ENCODE measurements at regions not wholly inside any gene's neighbourhood (a gene's known extent, or its start where the extent isn't known, plus 50 kb on each side); places are given as distances from the start of the nearest gene placed in this dataset.

DNA sequence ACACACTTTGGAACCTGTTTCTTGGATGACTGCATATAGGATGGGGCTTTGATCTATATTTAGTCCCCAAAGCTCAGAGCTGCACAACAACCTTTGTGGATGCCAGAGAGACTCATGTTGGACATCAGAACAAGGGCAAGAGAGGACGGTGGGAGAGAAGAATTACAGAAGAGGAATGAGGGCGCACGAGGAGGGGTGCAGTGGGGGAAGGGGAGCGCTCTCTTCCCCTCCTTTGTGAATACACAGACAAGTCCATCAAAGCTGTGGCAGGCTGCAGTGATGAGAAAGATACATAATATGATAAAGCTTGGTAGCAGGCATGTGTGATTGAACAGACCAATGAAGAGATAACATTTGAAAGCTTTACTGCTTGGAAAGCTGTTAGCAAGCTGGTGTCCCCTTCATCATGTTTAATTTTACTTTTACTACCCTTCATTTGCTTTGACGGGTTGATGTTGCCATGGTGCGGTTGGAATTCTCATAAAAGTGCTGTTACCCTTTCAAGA, 857.8 kb downstream of the KCNMA1 start:
- Histone ChIP-seq H3K4me3 (no peak overlapping the region), H3K27ac (peak overlapping the region in 1 of 2 donors; percentile 46), H3K9me3 (peaks cover 0 to 5% of the 10 kb centered on the region in 2 donors), H3K36me3 (no peaks in the 10 kb centered on the region), H3K4me1 (peaks cover 0 to 7% of the 10 kb centered on the region in 2 donors), H3K27me3 (no peaks in the 10 kb centered on the region)
- intact Hi-C loops (cut with DNase I): no loop called here
- DNase-seq (ENCODE audit: low spot score in 2 of 2): no peak
- TF ChIP-seq CTCF (IDR thresholded peaks at IDR 0.05): no peak

- intact Hi-C loops (cut with DNase I): no loop called here
- no peak overlapping the region for H3K4me3 ChIP-seq
- no peaks in the 10 kb centered on the region for H3K27me3 ChIP-seq
- peak in 2 of 3 experiments; percentile 11 to 31 for TF ChIP-seq CTCF (IDR thresholded peaks at IDR 0.05)
- no peak for DNase-seq (ENCODE audit: low spot score in 2 of 2)
- H3K4me1 ChIP-seq: peaks cover 0 to 7% of the 10 kb centered on the region in 2 donors
- peak overlapping the region in 1 of 2 donors; percentile 46 for H3K27ac ChIP-seq
- no peaks in the 10 kb centered on the region for H3K36me3 ChIP-seq
- H3K9me3 ChIP-seq: peaks cover 0 to 5% of the 10 kb centered on the region in 2 donors
Observed at GRCh38 chr10:76778914-76779795, 858.5 kb downstream of the KCNMA1 start.

DNA sequence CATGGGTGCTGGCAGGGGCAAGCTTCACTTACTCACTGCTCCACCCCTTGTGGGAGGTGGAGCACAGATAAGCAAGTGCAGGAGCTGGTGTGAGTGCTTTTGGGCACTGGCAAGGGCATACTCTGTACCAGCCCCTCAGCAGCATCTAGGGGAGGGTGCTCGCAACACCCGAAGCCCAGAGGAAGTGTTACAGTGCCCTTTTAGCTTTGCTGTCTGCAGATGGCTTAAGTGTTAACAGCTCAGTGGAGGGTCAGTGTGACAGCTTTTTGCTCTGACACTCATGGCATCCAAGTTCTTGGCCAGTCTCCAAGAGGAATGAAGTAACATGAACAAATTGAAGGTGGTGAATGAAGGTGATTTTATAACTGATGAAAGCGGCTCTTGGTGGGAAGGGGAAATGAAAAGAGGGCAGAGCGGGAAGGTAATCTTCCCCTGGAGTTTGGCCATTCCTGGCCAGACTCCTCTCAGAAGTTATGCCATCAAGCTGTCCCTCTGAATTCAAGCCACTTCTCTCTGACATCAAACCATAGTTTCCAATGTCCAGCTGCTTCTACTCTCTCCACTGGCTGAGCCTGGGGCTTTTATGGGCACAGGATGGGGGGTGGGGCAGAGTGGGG, 862.5 kb downstream of the KCNMA1 start:
- no peak for DNase-seq (ENCODE audit: low spot score in 2 of 2)
- Histone ChIP-seq H3K4me1 (peaks cover 0 to 7% of the 10 kb centered on the region in 2 donors), H3K9me3 (no peaks in the 10 kb centered on the region), H3K27me3 (no peaks in the 10 kb centered on the region), H3K36me3 (no peaks in the 10 kb centered on the region), H3K27ac (no peak overlapping the region), H3K4me3 (no peak overlapping the region)
- no peak for TF ChIP-seq CTCF (IDR thresholded peaks at IDR 0.05)
- intact Hi-C loops (cut with DNase I): no loop called here

DNA sequence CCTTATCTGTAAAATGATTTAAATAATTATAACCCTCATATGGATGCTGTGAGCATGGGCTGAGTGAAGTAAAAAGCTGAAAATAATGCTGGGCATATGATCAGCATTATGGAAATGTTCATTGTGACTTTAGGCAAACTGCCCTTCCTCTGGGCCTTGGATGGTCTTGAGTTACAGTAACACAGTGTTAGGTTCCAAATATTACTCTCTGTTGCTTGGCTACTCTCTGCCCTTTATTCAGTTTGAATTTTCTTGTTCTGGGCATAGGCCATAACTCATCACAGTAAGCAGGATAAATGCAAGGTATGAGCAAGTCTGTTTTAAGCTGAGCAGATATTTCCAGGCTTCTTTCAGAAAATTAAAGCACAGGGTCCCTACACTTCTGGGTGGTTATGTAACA, 868.0 kb downstream of the KCNMA1 start:
- Histone ChIP-seq H3K27ac (no peak overlapping the region), H3K9me3 (no peaks in the 10 kb centered on the region), H3K4me3 (no peak overlapping the region), H3K4me1 (no peaks in the 10 kb centered on the region), H3K27me3 (no peaks in the 10 kb centered on the region), H3K36me3 (no peaks in the 10 kb centered on the region)
- DNase-seq (ENCODE audit: low spot score in 2 of 2): no peak
- TF ChIP-seq CTCF (IDR thresholded peaks at IDR 0.05): no peak
- intact Hi-C loops (cut with DNase I): no loop called here

DNA sequence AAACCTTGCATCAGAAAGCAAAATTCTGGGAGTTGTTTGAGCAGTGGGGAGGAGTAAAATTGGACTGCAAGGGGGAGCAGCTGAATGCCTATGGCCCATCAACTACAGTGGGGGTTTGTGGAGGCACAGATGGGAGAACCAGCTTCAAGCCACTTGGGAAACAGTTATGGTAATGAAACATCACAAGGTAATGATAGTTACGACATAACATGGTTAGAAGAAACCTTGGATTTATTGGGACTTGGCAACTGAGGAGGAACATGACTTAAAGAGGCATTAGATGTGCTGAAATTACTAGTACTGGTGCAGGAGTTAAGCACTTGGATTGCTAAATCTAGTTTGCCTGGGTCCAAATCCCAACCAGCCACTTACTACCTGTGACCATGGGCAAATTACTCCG, 868.4 kb downstream of the KCNMA1 start:
- no peak overlapping the region for H3K27ac ChIP-seq
- intact Hi-C loops (cut with DNase I): no loop called here
- no peaks in the 10 kb centered on the region for H3K4me1 ChIP-seq
- TF ChIP-seq CTCF (IDR thresholded peaks at IDR 0.05): no peak
- no peaks in the 10 kb centered on the region for H3K27me3 ChIP-seq
- H3K9me3 ChIP-seq: no peaks in the 10 kb centered on the region
- no peak for DNase-seq (ENCODE audit: low spot score in 2 of 2)
- no peak overlapping the region for H3K4me3 ChIP-seq
- no peaks in the 10 kb centered on the region for H3K36me3 ChIP-seq
